Activated naive CD8-positive, alpha-beta T cell treated with anti-CD3 and anti-CD28 coated beads, Interleukin-2, amount 50 U/mL, for 24 hours (primary cell): ENCODE measurements at regions not wholly inside any gene's neighbourhood (a gene's known extent, or its start where the extent isn't known, plus 50 kb on each side); places are given as distances from the start of the nearest gene placed in this dataset.

Experiments
- ATAC-seq: fragments of 150-1000 bp; cut with Tn5 transposase; one replicate; pipeline ENCODE4 v1.10.0; 2021
- DNase-seq: peaks from one replicate; pipeline ENCODE4 v3.0.0; 2021
- H3K27ac Mint-ChIP-seq: one replicate; pipeline ENCODE4 v1.8.0; 2021; ENCODE audit warnings: mild to moderate bottlenecking, mixed read lengths
- H3K27me3 Mint-ChIP-seq: one replicate; pipeline ENCODE4 v1.8.0; 2021; ENCODE audit warnings: mixed read lengths
- H3K36me3 Mint-ChIP-seq: one replicate; pipeline ENCODE4 v1.8.0; 2021; ENCODE audit warnings: low read depth, mixed read lengths
- H3K4me1 Mint-ChIP-seq: one replicate; pipeline ENCODE4 v1.8.0; 2021; ENCODE audit warnings: mixed read lengths
- H3K4me3 Mint-ChIP-seq: one replicate; pipeline ENCODE4 v1.8.0; 2021; ENCODE audit warnings: mild to moderate bottlenecking, moderate library complexity, mixed read lengths
- H3K9me3 Mint-ChIP-seq: one replicate; pipeline ENCODE4 v1.8.0; 2021; ENCODE audit warnings: mixed read lengths

DNA sequence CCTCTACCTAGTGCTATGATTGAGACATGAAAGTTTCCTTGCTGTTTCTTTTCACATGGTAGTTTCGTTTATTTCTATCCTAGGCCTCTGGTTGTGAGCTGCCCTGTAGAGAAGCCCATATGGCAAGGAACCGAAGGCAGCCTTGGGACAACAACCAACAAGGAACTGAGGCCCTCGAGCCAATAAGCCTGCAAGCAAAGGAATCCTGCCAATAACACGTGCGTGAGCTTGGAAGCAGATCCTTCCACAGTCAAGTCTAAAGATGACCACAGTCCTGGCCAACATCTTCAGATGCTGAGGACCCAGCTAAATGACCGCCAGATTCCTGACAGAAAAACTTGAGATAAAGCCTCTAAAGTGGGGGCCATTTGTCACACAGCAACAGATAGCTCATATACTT, 100.4 kb upstream of the FAM9B start:
- ATAC-seq, result no peak

DNA sequence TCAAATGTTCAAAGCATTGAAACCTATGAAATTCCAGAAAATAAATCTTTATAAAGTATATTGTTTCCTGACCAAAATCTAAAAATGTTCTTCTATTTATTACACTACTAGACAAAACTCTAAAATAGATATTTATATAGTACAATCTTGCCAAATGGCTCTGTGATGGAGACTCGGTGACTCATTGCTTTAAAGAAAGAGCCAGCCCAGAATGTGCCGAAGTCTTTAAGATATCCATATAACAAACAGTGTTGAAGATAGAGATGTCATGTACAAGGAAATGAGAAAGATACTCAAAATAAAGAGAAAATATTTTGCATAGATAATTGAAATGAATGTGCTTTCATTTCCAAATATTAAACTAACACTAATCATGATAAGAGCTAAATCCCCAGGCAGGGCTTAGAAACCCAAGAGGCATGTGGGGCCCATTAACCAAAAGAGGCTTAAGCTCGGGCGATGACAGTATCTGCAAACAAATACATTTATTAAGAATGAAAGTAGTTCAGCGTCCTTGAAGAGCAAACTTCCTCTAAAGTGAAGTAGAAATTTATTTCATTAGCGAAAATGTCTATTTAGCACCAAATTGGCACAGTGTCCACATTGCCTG, 102.1 kb upstream of the FAM9B start:
- Mint-ChIP-seq H3K36me3 (peaks cover 9% of the 10 kb centered on the region), H3K4me1 (peaks cover 15% of the 10 kb centered on the region), H3K27ac (no peak overlapping the region), H3K4me3 (no peak overlapping the region), H3K9me3 (peaks cover 4% of the 10 kb centered on the region), H3K27me3 (no peaks in the 10 kb centered on the region)
- DNase-seq, result no peak
- no peak for ATAC-seq

More for the DNA sequence above, 100.4 kb upstream of the FAM9B start:
- Mint-ChIP-seq H3K4me1 (peaks cover 32% of the 10 kb centered on the region), H3K36me3 (peaks cover 7% of the 10 kb centered on the region), H3K9me3 (peaks cover 4% of the 10 kb centered on the region), H3K4me3 (no peak overlapping the region), H3K27ac (no peak overlapping the region), H3K27me3 (no peaks in the 10 kb centered on the region)
- DNase-seq, result no peak

DNA sequence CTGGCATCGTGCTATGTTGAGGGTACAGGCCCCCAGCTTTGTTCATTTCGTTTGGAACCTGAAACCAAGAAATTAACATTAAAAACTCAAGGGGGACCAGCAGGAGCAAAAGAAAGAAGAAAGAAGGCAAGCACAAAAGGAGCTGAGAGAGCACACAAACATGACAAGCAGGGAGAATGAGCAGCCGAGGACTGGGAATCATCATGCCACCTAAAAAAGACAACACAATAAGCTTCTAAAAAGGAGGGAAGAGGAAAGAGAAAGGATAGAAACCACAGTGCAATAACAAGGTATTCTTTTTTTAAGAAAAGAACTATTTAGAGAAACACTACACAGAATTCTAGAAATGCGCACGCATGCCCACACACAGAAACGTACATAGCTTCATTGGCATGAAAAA, 103.2 kb upstream of the FAM9B start:
- DNase-seq (no peak), ATAC-seq (no peak)
- H3K27me3 Mint-ChIP-seq, result no peaks in the 10 kb centered on the region
- peaks cover 5% of the 10 kb centered on the region for H3K36me3 Mint-ChIP-seq
- H3K27ac Mint-ChIP-seq, result peak overlapping the region; percentile 43
- H3K4me3 Mint-ChIP-seq, result no peak overlapping the region
- H3K9me3 Mint-ChIP-seq, result peaks cover 4% of the 10 kb centered on the region
- H3K4me1 Mint-ChIP-seq, result peaks cover 7% of the 10 kb centered on the region

DNA sequence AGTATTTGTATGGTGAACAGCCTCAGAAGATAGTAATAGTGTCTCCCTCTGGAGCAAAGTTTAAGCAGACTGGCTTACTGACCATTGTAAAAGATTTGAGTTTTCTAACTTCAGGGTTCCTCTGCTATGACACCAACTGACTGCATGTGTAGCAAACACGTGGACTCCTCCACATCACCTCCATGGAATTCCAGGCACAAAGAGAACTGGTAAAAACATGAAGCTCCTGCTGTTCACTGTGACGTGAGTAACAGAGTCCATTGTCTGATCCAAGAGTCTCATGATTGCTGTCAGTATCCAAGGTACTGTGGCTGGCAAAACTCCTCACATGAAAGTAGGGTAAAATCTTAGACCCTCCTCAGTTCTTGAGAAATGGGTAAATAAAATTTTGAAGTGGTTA, 107.6 kb upstream of the FAM9B start:
- ATAC-seq (no peak), DNase-seq (no peak)
- H3K36me3 Mint-ChIP-seq, result peaks cover 2% of the 10 kb centered on the region
- H3K4me3 Mint-ChIP-seq, result no peak overlapping the region
- no peaks in the 10 kb centered on the region for H3K27me3 Mint-ChIP-seq
- H3K9me3 Mint-ChIP-seq, result no peaks in the 10 kb centered on the region
- H3K27ac Mint-ChIP-seq, result no peak overlapping the region
- no peaks in the 10 kb centered on the region for H3K4me1 Mint-ChIP-seq

DNA sequence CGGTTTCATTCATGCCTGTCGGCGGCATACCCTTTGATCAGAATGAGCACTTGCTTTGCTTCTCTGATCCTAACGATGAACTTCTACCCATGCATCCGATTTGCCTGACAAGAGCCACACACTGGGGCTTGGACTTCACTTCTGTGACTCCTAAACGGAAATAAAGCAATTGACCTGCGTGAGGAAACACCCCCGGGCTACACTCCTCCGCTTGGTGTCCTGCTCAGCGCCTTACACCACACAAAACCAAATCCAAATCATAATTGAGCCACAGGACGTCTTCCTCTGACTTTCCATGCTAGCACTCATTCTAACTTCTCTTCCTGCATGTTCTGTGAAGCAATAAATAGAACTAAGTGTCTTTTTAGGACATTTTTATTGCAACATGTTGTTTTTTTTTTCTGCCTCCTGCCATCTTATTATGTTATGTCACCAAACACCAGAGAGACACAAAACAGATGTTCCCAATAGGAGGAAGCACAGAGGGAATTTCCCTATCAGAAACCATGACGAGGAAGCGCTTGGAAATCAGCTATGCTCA, 110.8 kb upstream of the FAM9B start:
- DNase-seq, result no peak
- Mint-ChIP-seq H3K36me3 (no peaks in the 10 kb centered on the region), H3K4me1 (no peaks in the 10 kb centered on the region), H3K9me3 (no peaks in the 10 kb centered on the region), H3K27ac (no peak overlapping the region), H3K4me3 (no peak overlapping the region), H3K27me3 (no peaks in the 10 kb centered on the region)
- no peak for ATAC-seq

DNA sequence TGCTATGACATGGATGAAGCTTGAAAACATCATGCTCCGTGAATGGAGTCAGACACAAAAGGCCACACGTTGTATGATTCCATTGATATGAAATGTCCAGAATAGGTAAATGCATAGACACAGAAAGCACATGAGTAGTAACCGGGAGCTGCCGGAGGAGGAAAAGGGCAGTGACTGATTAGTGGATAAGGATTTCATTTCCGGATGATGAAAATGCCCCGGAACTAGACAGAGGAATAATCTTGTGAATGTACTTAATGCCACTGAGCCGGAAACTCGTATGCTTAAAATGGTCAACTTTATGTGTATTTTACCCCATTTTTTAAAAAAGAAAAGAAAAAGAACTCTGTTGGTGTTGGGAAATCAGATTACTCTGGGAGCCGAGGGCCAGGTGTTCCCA, 112.7 kb upstream of the FAM9B start:
- no peaks in the 10 kb centered on the region for H3K27me3 Mint-ChIP-seq
- peaks cover 6% of the 10 kb centered on the region for H3K36me3 Mint-ChIP-seq
- H3K4me3 Mint-ChIP-seq, result no peak overlapping the region
- H3K4me1 Mint-ChIP-seq, result no peaks in the 10 kb centered on the region
- no peak overlapping the region for H3K27ac Mint-ChIP-seq
- ATAC-seq (no peak), DNase-seq (no peak)
- H3K9me3 Mint-ChIP-seq, result peaks cover 8% of the 10 kb centered on the region

DNA sequence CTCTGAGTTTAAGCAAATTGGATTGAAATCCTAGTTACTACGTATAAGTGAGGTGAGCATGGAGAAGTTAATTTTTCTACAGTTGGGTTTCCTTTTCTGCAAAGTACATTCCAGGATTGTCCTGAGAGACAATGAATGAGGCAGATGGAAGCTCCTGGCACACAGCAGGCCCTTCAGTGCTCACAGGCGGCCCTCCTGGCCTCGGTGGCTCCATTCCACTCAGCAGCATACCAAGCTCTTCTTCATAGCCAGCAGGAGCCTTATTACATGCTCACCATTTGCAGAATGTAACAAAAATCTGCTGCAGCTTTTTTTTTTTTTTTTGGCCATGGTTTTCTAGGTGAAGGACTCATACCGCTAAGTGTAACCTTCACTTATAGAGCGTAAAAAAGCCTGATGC, 113.2 kb upstream of the FAM9B start:
- Mint-ChIP-seq H3K27me3 (no peaks in the 10 kb centered on the region), H3K4me3 (no peak overlapping the region), H3K27ac (no peak overlapping the region), H3K9me3 (peaks cover 11% of the 10 kb centered on the region), H3K36me3 (peaks cover 9% of the 10 kb centered on the region), H3K4me1 (peaks cover 3% of the 10 kb centered on the region)
- ATAC-seq (no peak), DNase-seq (no peak)

DNA sequence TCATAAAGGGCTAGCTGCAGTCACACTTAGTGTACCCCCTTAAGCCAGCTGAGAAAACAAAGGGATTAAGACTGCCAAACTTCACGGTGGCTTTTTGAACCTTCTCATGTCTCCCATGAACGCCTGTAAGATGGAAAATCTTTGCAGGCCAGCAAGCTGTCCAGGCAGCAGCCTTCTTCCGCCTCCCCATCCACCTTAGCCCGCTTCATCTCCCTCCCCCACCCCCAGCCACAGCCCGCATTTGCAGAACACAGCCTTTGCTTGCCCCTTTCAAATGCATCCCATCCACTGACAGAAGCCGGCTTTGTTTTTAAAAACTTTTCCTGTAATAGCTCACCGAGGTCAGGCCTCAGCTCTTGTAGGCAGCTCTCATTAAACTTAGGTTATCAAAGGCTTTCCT, 113.8 kb upstream of the FAM9B start:
- DNase-seq (no peak), ATAC-seq (no peak)
- Mint-ChIP-seq H3K36me3 (peaks cover 9% of the 10 kb centered on the region), H3K27me3 (no peaks in the 10 kb centered on the region), H3K4me3 (no peak overlapping the region), H3K4me1 (peaks cover 6% of the 10 kb centered on the region), H3K9me3 (peaks cover 11% of the 10 kb centered on the region), H3K27ac (no peak overlapping the region)

DNA sequence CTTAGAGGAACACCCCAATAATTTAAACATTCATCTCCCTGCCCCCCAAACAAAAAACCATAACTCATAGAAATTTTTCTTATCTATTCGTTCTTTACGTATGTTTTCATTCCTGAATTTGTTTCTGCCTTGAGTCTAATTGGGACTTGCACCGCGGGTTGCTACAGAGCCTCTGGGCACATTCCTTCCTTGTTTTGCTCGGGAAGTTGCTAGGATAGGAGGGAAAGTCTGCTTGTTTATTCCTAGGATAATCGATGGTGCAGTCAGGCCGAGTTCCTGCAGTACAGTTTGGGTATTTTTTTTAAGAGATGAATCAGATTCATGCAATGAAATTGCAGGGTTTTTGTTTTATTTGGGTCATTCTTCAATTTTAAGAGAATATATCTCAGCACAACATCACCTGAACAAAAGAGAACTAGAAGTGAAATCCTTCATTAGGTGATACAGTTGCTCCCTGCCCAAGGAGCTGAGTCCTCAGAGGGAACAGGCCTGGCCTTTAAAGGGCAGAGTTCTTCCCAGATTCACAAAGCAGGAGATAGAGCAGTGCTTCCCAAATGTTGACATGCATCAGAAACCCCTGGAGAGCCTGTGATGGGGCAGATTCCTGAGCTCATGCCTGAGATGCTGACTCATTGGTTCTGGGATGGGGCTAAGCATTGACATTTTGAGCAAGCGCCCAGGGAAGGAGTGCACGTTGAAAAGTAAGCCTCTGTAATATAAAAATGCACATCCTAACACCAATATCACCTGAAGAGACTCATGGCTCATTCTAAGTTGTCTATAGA, 114.9 kb upstream of the FAM9B start:
- Mint-ChIP-seq H3K27me3 (no peaks in the 10 kb centered on the region), H3K4me1 (peaks cover 15% of the 10 kb centered on the region), H3K36me3 (peaks cover 14% of the 10 kb centered on the region), H3K4me3 (no peak overlapping the region), H3K9me3 (peaks cover 11% of the 10 kb centered on the region), H3K27ac (no peak overlapping the region)
- no peak for DNase-seq
- ATAC-seq, result no peak

DNA sequence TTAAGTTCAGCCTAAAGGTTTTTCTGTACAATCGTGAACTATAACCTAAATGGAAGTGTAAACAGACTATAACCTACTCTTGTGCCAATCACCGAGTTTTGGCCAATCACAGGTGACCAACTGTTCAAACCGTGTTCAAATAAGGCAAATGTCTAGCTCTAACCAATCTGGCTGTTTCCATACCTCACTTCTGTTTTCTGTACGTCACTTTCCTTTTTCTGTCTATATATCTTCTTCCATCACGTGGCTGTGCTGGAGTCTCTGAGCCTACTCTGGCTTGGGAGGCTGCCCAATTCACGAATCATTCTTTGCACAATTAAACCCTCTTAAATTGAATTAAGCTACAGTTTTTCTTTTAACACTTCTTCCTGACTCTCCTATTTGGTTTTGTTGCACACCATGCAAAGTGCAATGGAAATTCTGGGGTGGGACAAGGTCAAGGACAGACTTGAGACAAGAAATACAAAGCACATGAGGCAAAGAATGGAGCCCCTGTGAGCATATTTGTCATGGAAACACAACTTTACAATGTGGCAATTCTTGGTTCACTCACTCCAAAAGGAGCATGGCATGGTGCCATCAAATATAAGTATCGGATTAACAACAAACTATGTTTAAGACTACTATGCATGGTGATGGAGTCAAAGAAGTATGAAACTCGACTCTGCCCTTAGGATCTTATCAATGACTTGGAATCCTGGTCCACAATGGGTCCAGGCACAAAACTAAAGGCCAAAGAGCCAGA, 115.7 kb upstream of the FAM9B start:
- peaks cover 12% of the 10 kb centered on the region for H3K9me3 Mint-ChIP-seq
- H3K36me3 Mint-ChIP-seq, result peaks cover 18% of the 10 kb centered on the region
- no peak overlapping the region for H3K27ac Mint-ChIP-seq
- no peak for ATAC-seq
- peaks cover 20% of the 10 kb centered on the region for H3K4me1 Mint-ChIP-seq
- no peak for DNase-seq
- H3K27me3 Mint-ChIP-seq, result no peaks in the 10 kb centered on the region
- H3K4me3 Mint-ChIP-seq, result no peak overlapping the region

DNA sequence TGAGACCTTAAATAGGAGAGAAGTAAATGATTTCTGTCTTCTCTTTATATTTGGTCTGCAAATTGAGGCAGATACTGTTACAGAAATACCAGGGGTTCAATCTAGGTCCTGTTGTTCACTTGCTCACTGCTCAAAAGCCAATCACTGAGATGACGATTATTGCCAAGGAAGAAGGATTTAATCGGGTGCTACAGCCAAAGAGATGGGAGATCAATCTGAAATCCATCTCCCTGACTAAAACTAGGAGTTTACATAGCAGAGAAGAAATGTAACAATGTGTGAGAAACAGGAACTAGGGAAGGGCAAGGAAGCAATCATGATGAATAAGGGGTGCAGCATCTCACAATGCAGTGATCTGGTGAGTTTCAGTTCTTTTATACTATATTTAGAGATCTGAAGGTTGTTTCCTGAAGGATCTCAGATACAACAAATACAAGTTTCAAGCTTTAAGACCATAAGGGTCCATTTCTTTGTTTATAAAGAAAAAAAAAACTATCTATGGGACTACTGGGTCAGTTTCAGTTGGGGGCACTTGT, 117.9 kb upstream of the FAM9B start:
- Mint-ChIP-seq H3K4me3 (no peak overlapping the region), H3K36me3 (peaks cover 20% of the 10 kb centered on the region)

DNA sequence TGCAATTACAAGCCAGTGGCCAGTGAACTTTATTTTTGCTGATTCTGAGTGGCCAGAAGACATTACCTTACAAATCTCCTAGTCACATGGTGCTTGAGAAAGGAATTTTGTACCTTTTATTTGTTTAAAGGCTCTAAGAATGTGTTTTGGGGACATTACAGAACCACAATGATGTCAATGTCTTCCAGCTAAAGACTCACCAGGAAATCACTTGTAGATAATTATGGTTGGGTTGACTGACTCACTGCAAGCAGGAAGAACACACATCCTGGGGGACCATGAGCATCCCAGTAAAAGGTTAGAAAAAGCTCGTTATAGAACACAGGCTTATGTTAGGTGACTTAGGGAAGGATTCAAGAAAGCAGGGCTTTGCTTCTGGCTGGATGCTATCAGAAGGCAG, 119.4 kb upstream of the FAM9B start:
- peaks cover 20% of the 10 kb centered on the region for H3K36me3 Mint-ChIP-seq
- peaks cover 21% of the 10 kb centered on the region for H3K9me3 Mint-ChIP-seq
- peak; percentile 89 for ATAC-seq
- H3K4me1 Mint-ChIP-seq, result peaks cover 40% of the 10 kb centered on the region
- H3K27ac Mint-ChIP-seq, result peak overlapping the region; percentile 81
- no peaks in the 10 kb centered on the region for H3K27me3 Mint-ChIP-seq
- H3K4me3 Mint-ChIP-seq, result no peak overlapping the region
- no peak for DNase-seq

More for the DNA sequence above, 117.9 kb upstream of the FAM9B start:
- DNase-seq (no peak), ATAC-seq (no peak)
- H3K27me3 Mint-ChIP-seq, result no peaks in the 10 kb centered on the region
- H3K4me1 Mint-ChIP-seq, result peaks cover 35% of the 10 kb centered on the region
- peaks cover 21% of the 10 kb centered on the region for H3K9me3 Mint-ChIP-seq
- peak overlapping the region; percentile 25 for H3K27ac Mint-ChIP-seq

DNA sequence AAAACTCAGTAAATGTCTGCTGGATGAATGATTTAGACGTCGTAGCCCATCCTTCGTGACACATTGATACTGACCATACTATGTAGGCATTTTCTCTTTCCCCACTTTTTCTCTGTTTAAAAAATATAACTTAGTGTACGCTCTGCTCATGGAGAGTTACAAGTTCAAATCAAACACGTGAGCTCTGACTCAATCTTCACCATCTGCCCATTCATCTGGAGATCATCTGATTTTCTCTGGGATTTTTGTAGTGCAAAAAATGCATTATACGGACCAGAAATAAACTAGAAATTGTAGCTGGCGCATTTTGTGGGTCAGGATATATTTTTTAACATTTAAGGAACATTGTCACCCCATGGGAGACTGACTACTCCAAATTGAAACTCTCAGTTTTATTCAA, 124.7 kb upstream of the FAM9B start:
- DNase-seq (no peak), ATAC-seq (no peak)
- Mint-ChIP-seq H3K4me1 (peaks cover 68% of the 10 kb centered on the region), H3K27me3 (no peaks in the 10 kb centered on the region), H3K4me3 (no peak overlapping the region), H3K36me3 (peaks cover 6% of the 10 kb centered on the region), H3K9me3 (peaks cover 15% of the 10 kb centered on the region), H3K27ac (peak overlapping the region; percentile 59)

DNA sequence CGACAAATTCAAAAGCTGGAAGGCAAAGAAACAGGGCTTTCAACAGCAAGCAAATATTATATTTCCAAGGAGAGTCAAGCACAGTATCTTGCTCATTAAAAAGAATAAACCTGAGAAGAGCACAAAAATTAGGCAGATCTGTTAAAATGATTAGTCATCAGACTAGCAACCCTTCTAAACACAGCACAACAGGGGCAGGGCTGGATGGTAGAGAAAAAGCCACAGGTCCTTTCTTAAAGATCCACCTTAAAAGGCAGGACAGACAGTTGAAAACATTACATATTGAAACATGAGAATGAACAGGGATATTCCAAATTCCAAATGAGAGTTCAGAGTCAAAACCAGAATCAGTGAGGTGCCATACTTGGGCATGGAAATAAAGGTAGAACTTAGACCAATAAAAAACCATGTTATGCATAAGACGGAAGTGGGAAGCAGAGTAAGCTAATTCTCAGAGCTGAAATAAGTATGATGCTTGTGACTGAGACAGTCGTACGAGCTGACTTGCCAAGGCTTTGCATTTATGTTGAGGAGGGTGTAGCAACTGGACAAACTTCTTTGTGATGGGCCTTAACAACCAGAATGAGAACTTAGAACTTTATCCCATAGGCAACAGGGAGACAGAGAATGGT, 126.9 kb upstream of the FAM9B start:
- no peak for DNase-seq
- peaks cover 7% of the 10 kb centered on the region for H3K36me3 Mint-ChIP-seq
- no peak overlapping the region for H3K4me3 Mint-ChIP-seq
- no peak for ATAC-seq
- H3K4me1 Mint-ChIP-seq, result peaks cover 76% of the 10 kb centered on the region
- no peaks in the 10 kb centered on the region for H3K27me3 Mint-ChIP-seq
- peaks cover 9% of the 10 kb centered on the region for H3K9me3 Mint-ChIP-seq
- peak overlapping the region; percentile 8 for H3K27ac Mint-ChIP-seq
